ENCODE measurements at regions not wholly inside any gene's neighbourhood (a gene's known extent, or its start where the extent isn't known, plus 50 kb on each side); places are given as distances from the start of the nearest gene placed in this dataset.
A peak's percentile ranks its signal among the peaks of the same experiment; 100 is the strongest.

DNA sequence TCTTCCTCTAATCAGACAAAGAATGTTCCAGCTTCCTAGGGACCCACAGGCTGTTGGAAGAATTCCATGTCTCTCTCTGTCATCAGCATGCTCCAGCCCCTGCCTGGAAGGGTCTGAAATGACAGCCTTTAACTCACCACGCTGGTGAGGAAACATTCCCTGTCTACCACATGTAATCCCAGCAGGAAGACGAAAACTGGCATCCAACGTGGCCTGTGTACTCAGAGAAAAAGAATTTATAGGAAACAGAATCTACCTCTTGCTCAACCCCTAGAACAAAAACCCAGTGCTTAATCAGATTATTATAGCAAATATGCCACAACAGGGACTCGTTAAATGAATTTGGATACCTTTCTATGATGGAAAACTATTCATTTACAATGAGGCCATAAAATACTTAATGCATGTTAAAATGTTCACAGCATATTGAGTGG, 147.3 kb upstream of the FOXF1 start:
- TF ChIP-seq, protein P1, sequence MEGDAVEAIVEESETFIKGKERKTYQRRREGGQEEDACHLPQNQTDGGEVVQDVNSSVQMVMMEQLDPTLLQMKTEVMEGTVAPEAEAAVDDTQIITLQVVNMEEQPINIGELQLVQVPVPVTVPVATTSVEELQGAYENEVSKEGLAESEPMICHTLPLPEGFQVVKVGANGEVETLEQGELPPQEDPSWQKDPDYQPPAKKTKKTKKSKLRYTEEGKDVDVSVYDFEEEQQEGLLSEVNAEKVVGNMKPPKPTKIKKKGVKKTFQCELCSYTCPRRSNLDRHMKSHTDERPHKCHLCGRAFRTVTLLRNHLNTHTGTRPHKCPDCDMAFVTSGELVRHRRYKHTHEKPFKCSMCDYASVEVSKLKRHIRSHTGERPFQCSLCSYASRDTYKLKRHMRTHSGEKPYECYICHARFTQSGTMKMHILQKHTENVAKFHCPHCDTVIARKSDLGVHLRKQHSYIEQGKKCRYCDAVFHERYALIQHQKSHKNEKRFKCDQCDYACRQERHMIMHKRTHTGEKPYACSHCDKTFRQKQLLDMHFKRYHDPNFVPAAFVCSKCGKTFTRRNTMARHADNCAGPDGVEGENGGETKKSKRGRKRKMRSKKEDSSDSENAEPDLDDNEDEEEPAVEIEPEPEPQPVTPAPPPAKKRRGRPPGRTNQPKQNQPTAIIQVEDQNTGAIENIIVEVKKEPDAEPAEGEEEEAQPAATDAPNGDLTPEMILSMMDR (IDR thresholded peaks at IDR 0.05; ENCODE audit: low read depth, low read length, missing control alignments): no peak
- no peak overlapping the region for H3K4me3 ChIP-seq (replicated peaks; ENCODE audit: low read depth, low read length)
- peak; percentile 75 for DNase-seq (ENCODE audit: extremely low read depth, low read depth)

DNA sequence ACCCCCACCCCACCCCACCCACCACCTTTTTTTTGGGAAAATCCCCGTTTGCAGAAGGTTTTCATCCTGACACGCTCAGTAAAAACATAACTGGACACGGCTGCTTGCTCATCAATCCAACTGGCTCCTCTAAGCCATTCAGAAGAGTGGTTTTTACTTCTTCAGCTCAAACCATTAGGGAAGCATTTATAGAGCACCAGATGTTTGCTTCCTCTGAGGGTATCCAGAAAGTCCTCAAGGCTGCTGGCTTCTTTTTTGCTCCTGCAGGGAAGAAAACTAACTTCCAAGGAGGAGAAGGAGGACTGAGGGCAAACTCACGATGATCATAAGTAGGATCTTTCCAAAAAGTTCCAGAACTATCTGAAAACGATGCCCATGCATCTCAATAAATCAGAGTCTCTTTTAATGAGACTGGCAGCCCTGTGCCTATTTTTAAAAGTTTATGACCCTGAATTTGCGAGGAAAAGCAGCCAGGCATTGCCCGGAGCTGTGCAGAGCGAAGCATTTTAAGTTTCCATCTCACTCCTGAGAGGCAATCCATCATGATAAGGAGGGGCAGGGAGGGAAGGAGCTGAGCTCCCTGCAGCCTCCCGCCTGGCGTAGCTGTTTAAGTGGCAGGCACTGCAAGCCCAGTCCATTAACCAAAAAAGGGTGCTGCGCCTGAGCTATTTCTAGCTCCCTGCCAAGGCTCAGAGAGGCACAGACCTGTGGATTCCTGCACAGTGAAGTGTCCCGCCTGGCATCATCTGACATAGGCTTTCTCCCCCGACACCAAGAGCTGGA, 146.3 kb upstream of the FOXF1 start:
- TF ChIP-seq, protein P1 (IDR thresholded peaks at IDR 0.05; ENCODE audit: low read depth, low read length, missing control alignments): no peak
- no peak overlapping the region for H3K4me3 ChIP-seq (replicated peaks; ENCODE audit: low read depth, low read length)
- DNase-seq (ENCODE audit: extremely low read depth, low read depth): no peak

DNA sequence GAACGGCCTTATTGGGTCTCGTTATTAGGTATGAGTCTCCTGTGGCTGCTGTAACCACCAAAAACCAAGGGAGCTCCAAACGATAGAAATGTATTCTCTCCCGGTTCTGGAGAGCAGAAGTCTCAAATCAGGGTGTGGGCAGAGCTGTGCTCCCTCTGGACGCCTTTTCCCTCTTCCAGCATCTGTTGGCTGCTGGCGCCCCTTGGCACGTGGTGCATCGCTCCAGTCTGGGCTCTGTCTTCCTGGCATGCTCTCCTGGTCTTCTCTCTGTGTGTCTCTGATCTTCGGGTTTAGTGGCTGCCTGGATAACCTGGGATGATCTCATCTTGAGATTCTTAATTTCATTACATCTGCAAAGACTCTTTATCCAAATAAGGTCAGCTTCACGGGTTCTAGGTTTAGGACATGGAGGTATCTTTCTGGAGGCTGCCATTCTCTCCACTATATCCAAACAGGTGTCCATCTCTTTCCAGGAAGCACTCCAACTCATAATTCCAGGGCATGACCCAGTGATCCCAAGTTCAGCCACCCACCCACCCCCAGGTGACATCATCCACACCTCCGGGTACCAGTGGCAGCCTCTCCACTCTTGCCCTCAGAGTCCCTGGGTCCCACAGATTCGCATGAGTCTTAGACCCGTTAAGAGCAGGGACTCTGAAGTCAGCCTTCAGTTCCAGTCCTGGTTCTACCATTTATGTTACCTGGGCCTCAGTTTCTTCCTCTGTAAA, 145.5 kb upstream of the FOXF1 start:
- TF ChIP-seq, protein P1 (IDR thresholded peaks at IDR 0.05; ENCODE audit: low read depth, low read length, missing control alignments): no peak
- DNase-seq (ENCODE audit: extremely low read depth, low read depth): no peak
- no peak overlapping the region for H3K4me3 ChIP-seq (replicated peaks; ENCODE audit: low read depth, low read length)

DNA sequence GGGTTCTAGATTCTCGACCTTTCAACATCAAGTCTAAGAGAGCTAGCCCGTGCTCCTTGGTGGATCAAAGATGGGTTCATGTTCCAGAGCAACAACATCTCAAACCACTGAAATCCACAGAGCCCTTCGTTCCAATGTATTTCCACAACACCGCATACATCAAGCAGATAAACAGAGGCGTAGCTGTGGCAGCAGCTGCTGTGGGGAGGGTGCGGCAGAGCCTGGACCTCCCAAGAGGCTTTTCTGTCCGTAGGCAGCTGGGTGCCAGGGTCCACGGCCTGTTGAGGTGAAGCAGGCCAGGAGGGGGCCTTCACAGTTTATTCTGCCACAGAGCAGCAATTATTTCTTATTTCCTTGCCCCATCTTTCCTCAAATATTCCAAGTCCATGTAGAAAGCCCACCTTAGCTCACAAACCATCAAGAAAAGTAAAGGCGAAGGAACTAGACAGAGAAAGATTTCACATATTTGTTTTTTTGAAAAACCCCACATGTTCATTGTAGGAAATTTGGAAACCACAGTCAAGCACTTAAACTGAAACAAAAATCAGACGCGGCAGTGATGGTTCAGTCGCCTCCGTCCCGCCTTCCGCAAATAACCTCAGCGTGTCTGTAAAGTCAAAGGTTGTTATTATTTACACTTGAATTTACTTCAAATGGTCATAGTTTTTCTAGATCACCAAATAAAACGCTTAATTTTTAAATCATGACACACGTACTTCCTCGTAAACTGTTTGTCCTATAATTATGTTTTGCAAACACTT, 144.6 kb upstream of the FOXF1 start:
- TF ChIP-seq, protein P1 (IDR thresholded peaks at IDR 0.05; ENCODE audit: low read depth, low read length, missing control alignments): no peak
- H3K4me3 ChIP-seq (replicated peaks; ENCODE audit: low read depth, low read length): no peak overlapping the region
- no peak for DNase-seq (ENCODE audit: extremely low read depth, low read depth)

DNA sequence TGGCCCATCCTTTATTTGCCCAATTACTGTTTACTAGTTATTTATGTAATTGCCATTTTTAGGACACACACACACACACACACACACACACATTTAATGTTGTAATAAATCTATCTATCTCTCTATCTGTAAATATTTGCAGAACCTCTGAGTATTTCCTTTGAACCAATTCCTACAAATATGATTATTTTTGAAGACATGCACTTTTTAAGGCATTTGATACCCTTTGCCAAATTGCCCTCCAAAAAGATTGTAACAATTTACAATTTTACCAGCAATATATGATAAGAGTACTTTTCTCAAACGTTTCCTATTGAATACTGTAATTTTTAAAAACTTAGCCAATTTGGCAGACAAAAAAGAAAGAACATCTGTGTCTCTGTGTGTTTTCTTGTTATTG, 143.8 kb upstream of the FOXF1 start:
- TF ChIP-seq, protein P1 (IDR thresholded peaks at IDR 0.05; ENCODE audit: low read depth, low read length, missing control alignments): no peak
- DNase-seq (ENCODE audit: extremely low read depth, low read depth): no peak
- H3K4me3 ChIP-seq (replicated peaks; ENCODE audit: low read depth, low read length): no peak overlapping the region

DNA sequence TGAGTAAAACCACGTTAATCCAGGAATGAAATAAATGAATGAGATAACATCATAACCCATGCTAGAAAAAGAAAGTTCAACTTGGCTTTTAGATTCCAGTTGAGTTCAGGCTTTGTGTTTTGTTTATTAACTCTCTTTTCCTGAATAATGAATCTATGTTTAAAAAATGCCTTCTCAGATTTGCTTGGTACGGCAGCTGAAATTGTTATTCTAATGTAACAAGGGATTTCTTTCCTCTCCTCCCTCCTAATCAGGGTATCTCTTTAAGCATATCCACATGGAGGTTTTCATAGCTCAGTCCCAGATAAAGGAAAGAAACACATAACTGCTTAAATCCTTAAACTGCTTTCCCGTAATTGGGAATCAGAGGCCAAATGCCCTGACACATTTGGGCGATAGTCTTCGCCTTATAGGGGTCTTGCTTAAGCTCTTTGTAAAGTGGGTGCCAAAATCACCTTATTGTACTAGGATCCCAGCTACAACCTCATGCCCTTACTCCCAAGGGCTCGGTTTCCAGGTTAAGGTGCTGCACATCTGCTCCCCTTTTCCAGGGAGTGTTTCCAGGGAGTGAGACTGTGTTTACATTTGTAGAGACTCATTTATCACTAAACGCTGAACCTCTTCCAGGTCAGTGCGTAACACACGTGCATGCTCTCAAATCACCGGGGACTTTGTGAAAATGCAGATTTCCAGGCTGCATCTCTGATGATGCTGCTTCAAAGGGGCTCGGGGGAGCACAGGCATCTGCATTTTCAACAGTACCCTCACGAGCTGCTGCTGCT, 142.8 kb upstream of the FOXF1 start:
- TF ChIP-seq, protein P1 (IDR thresholded peaks at IDR 0.05; ENCODE audit: low read depth, low read length, missing control alignments): no peak
- H3K4me3 ChIP-seq (replicated peaks; ENCODE audit: low read depth, low read length): no peak overlapping the region
- no peak for DNase-seq (ENCODE audit: extremely low read depth, low read depth)
